Neural cell (in vitro differentiated cells): ENCODE measurements at regions not wholly inside any gene's neighbourhood (a gene's known extent, or its start where the extent isn't known, plus 50 kb on each side); places are given as distances from the start of the nearest gene placed in this dataset.

Source experiments
- H2AFZ ChIP-seq: fragments of 200-600, 300-800 bp; sonication (generic), shearing (Covaris generic); 2 replicates; pipeline ENCODE4 v1.6.0; 2014; ENCODE audit warnings: low read depth, mild to moderate bottlenecking, antibody characterized with exemption, low read length, moderate library complexity
- H3F3A ChIP-seq: fragments of 200-600 bp; shearing (Covaris generic); 2 replicates; pipeline ENCODE4 v1.6.1; 2016; ENCODE audit warnings: mild to moderate bottlenecking, moderate library complexity, mixed read lengths, antibody characterized with exemption, low read length; ENCODE audit not compliant: insufficient read depth, poor library complexity, severe bottlenecking
- H3K27ac ChIP-seq: fragments of 200-600, 300-800 bp; sonication (generic), shearing (Covaris generic); 2 replicates; pipeline ENCODE4 v1.5.1; 2014; ENCODE audit warnings: mild to moderate bottlenecking, low read length, moderate library complexity
- H3K27me3 ChIP-seq: fragments of 300-800, 200-600 bp; sonication (generic), shearing (Covaris generic); 2 replicates; pipeline ENCODE4 v1.6.0; 2014; ENCODE audit warnings: mild to moderate bottlenecking, low read depth, low read length, moderate library complexity; ENCODE audit not compliant: insufficient read depth
- H3K36me3 ChIP-seq: fragments of 300-800, 200-600 bp; sonication (generic), shearing (Covaris generic); 2 replicates; pipeline ENCODE4 v1.5.1; 2014; ENCODE audit warnings: mild to moderate bottlenecking, antibody characterized with exemption, low read length, moderate library complexity; ENCODE audit not compliant: insufficient read depth
- H3K4me2 ChIP-seq: fragments of 300-800, 200-600 bp; sonication (generic), shearing (Covaris generic); 2 replicates; pipeline ENCODE4 v1.6.0; 2014; ENCODE audit warnings: mild to moderate bottlenecking, low read length
- H3K4me3 ChIP-seq: fragments of 300-800, 200-600 bp; sonication (generic), shearing (Covaris generic); 2 replicates; pipeline ENCODE4 v1.5.1; 2014; ENCODE audit warnings: mild to moderate bottlenecking, low read length, moderate library complexity
- H3K79me2 ChIP-seq: fragments of 200-600 bp; shearing (Covaris generic); replicated peaks from 2 replicates; pipeline ENCODE4 v1.6.0; 2014; ENCODE audit warnings: mild to moderate bottlenecking, low read length, moderate library complexity; ENCODE audit not compliant: insufficient read depth
- H3K9ac ChIP-seq: fragments of 300-800, 200-600 bp; sonication (generic), shearing (Covaris generic); 2 replicates; pipeline ENCODE4 v1.6.1; 2016; ENCODE audit warnings: mild to moderate bottlenecking, low read length, mixed read lengths
- H3K9me2 ChIP-seq: fragments of 200-600 bp; shearing (Covaris generic); 2 replicates; pipeline ENCODE4 v1.6.1; 2016; ENCODE audit warnings: mild to moderate bottlenecking, low read length, mixed read lengths; ENCODE audit not compliant: insufficient read depth
- H3K9me3 ChIP-seq: fragments of 200-600, 300-800 bp; sonication (generic), shearing (Covaris generic); 2 replicates; pipeline ENCODE4 v1.6.1; 2016; ENCODE audit warnings: mild to moderate bottlenecking, mixed run types, low read length, moderate library complexity, mixed read lengths
- H4K20me1 ChIP-seq: fragments of 200-600 bp; shearing (Covaris generic); 2 replicates; pipeline ENCODE4 v1.6.1; 2016; ENCODE audit warnings: mild to moderate bottlenecking, mixed run types; ENCODE audit not compliant: insufficient read depth
- EP300 ChIP-seq: fragments of 450-650 bp; conservative IDR thresholded peaks from 2 replicates; pipeline ENCODE4 v1.6.1; 2014; ENCODE audit warnings: antibody characterized with exemption, mild to moderate bottlenecking, moderate library complexity; ENCODE audit not compliant: poor library complexity, severe bottlenecking
- EZH2 ChIP-seq: fragments of 200-600, 300-800 bp; shearing (Covaris generic), sonication (generic); IDR thresholded peaks from 2 replicates; pipeline ENCODE4 v1.6.1; 2014; ENCODE audit warnings: antibody characterized with exemption, low read length, borderline replicate concordance, mild to moderate bottlenecking; ENCODE audit not compliant: insufficient read depth, poor library complexity, severe bottlenecking
- MXI1 ChIP-seq: fragments of 450-650 bp; conservative IDR thresholded peaks from 2 replicates; pipeline ENCODE4 v1.6.1; 2014; ENCODE audit warnings: antibody characterized with exemption, mild to moderate bottlenecking; ENCODE audit not compliant: poor library complexity, severe bottlenecking
- POLR2AphosphoS5 ChIP-seq: IDR thresholded peaks from 2 replicates; pipeline ENCODE4 v1.6.1; 2012
- RAD21 ChIP-seq: fragments of 450-650 bp; conservative IDR thresholded peaks from 2 replicates; pipeline ENCODE4 v1.6.1; 2014; ENCODE audit warnings: antibody characterized with exemption, mild to moderate bottlenecking, moderate library complexity
- SMC3 ChIP-seq: fragments of 450-650 bp; conservative IDR thresholded peaks from 2 replicates; pipeline ENCODE4 v1.6.1; 2014; ENCODE audit warnings: antibody characterized with exemption, mild to moderate bottlenecking, moderate library complexity; ENCODE audit not compliant: poor library complexity
- TAF1 ChIP-seq: IDR thresholded peaks from 2 replicates; pipeline ENCODE4 v1.6.1; 2012; ENCODE audit warnings: low read depth
- TF ChIP-seq, protein P1 (sequence below): IDR thresholded peaks from 2 replicates; pipeline ENCODE4 v1.6.1; 2012; ENCODE audit warnings: borderline replicate concordance
- TF ChIP-seq, protein P2 (sequence below): fragments of 450-650 bp; IDR thresholded peaks from 2 replicates; pipeline ENCODE4 v1.5.1; 2014; ENCODE audit warnings: antibody characterized with exemption, mild to moderate bottlenecking, moderate library complexity; ENCODE audit not compliant: poor library complexity, severe bottlenecking

DNA sequence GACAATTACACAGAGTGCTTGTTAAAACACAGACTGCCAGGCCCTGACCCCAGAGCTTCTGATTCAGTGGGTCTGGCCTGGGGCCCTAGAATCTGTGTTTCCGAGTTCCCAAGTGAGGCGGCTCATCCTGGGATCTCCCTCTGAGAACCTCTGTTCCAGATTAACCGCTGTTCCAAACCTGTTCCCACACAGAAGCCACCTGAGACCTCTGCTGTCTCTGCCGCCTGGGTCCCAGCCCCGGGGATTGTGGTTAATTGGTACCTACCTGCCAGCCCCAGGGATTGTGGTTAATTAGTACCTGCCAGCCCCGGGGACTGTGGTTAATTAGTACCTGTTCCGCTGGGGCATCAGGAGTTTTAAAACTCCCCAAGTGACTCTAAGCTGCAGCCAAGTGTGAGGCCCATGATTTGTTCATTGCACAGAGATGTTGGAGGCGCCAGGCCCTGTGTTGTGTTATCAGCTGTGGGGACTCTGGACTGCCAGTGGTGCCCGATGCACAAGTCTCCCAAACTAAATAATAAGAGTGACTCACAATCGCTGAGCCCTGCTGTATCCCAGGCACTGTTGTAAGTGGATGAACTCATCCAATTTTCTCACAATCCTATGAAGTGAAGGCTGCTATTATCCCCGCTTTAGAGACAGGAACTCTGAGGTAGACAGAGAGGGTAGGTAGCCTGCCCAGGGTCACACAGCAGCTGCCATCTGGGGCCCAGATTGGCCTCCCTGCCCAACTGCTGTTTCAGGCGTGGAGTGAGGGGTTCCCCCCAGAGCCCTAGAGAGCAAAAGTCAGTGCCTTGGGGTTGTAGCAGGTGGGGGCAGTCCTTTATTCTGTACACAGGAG is 219.7 kb downstream of the IRF8 start:
- no peak overlapping the region for H3K4me2 ChIP-seq
- no peaks in the 10 kb centered on the region for H3K9me3 ChIP-seq
- no peaks in the 10 kb centered on the region for H3K9me2 ChIP-seq
- no peaks in the 10 kb centered on the region for H4K20me1 ChIP-seq
- no peaks in the 10 kb centered on the region for H3K27me3 ChIP-seq
- no peaks in the 10 kb centered on the region for H3K36me3 ChIP-seq
- no peak overlapping the region for H3K9ac ChIP-seq
- no peak overlapping the region for H2AFZ ChIP-seq
- no peak for TF ChIP-seq MXI1
- no peak for TF ChIP-seq POLR2AphosphoS5
- TF ChIP-seq, protein P1, sequence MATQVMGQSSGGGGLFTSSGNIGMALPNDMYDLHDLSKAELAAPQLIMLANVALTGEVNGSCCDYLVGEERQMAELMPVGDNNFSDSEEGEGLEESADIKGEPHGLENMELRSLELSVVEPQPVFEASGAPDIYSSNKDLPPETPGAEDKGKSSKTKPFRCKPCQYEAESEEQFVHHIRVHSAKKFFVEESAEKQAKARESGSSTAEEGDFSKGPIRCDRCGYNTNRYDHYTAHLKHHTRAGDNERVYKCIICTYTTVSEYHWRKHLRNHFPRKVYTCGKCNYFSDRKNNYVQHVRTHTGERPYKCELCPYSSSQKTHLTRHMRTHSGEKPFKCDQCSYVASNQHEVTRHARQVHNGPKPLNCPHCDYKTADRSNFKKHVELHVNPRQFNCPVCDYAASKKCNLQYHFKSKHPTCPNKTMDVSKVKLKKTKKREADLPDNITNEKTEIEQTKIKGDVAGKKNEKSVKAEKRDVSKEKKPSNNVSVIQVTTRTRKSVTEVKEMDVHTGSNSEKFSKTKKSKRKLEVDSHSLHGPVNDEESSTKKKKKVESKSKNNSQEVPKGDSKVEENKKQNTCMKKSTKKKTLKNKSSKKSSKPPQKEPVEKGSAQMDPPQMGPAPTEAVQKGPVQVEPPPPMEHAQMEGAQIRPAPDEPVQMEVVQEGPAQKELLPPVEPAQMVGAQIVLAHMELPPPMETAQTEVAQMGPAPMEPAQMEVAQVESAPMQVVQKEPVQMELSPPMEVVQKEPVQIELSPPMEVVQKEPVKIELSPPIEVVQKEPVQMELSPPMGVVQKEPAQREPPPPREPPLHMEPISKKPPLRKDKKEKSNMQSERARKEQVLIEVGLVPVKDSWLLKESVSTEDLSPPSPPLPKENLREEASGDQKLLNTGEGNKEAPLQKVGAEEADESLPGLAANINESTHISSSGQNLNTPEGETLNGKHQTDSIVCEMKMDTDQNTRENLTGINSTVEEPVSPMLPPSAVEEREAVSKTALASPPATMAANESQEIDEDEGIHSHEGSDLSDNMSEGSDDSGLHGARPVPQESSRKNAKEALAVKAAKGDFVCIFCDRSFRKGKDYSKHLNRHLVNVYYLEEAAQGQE, result no peak
- no peak for TF ChIP-seq EP300
- no peak for TF ChIP-seq SMC3
- TF ChIP-seq, protein P2, sequence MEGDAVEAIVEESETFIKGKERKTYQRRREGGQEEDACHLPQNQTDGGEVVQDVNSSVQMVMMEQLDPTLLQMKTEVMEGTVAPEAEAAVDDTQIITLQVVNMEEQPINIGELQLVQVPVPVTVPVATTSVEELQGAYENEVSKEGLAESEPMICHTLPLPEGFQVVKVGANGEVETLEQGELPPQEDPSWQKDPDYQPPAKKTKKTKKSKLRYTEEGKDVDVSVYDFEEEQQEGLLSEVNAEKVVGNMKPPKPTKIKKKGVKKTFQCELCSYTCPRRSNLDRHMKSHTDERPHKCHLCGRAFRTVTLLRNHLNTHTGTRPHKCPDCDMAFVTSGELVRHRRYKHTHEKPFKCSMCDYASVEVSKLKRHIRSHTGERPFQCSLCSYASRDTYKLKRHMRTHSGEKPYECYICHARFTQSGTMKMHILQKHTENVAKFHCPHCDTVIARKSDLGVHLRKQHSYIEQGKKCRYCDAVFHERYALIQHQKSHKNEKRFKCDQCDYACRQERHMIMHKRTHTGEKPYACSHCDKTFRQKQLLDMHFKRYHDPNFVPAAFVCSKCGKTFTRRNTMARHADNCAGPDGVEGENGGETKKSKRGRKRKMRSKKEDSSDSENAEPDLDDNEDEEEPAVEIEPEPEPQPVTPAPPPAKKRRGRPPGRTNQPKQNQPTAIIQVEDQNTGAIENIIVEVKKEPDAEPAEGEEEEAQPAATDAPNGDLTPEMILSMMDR, result no peak
- no peak for TF ChIP-seq RAD21
- no peak for TF ChIP-seq TAF1
- TF ChIP-seq EZH2, result no peak
- H3K4me3 ChIP-seq, result no peak overlapping the region
- no peaks in the 10 kb centered on the region for H3K79me2 ChIP-seq
- no peak overlapping the region for H3K27ac ChIP-seq
- H3F3A ChIP-seq, result no peaks in the 10 kb centered on the region

DNA sequence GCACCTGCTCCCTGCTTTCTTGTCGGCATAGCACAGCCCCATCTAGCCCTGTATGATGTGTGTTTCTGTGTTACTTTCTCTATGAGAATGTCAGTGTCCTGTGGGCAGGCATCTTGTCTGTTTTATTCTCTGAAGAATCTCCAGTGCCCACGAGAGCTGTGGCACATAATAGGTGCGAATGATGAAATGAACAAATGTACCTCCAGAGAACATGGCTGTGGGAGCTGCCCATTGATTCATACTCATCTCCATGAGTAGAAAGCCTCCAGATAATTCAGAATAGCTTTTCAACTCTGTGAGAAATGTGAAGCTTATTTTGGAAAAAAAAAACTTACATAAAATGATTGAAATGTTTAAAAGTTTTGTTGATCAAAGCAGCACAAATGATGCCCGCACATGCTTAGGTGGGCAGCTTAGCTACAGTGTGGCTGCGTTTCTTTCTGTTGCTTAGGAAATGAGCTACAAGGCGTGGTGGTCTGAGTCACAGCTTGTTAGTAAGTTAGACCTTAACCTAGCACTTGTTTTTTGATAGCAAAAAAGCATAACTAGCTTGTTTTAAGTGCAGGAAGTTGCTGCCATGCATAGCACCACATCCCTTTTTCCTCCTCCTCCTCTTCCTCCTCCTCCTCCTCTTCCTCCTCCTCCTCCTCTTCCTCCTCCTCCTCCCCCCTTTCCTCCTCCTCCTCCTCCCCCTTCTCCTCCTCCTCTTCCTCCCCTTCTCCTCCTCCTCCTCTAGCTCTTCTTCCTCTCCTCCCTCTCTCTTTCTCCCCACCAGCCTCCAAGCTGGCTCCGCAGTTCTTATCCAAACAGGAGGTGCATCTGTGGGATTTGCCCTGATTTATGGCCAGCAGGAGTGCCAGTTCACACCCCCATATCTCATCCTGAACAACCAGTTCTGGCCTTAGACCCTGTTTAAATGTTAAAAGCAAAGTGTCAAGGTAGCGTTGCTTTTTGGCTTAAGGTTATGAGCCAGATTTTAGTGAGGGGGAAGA is 221.5 kb downstream of the IRF8 start:
- H2AFZ ChIP-seq, result no peak overlapping the region
- H3K4me2 ChIP-seq, result no peak overlapping the region
- no peak for TF ChIP-seq TAF1
- no peak for TF ChIP-seq POLR2AphosphoS5
- TF ChIP-seq, protein P1, result no peak
- no peak for TF ChIP-seq RAD21
- TF ChIP-seq EZH2, result no peak
- TF ChIP-seq MXI1, result no peak
- TF ChIP-seq, protein P2, result no peak
- no peak for TF ChIP-seq SMC3
- no peak for TF ChIP-seq EP300
- no peak overlapping the region for H3K4me3 ChIP-seq
- H3K9ac ChIP-seq, result no peak overlapping the region
- H3K79me2 ChIP-seq, result no peaks in the 10 kb centered on the region
- no peaks in the 10 kb centered on the region for H3K9me2 ChIP-seq
- H3K27me3 ChIP-seq, result no peaks in the 10 kb centered on the region
- no peaks in the 10 kb centered on the region for H4K20me1 ChIP-seq
- H3K9me3 ChIP-seq, result no peaks in the 10 kb centered on the region
- H3F3A ChIP-seq, result no peaks in the 10 kb centered on the region
- H3K27ac ChIP-seq, result no peak overlapping the region
- no peaks in the 10 kb centered on the region for H3K36me3 ChIP-seq
